ENCODE measurements at regions not wholly inside any gene's neighbourhood (a gene's known extent, or its start where the extent isn't known, plus 50 kb on each side); places are given as distances from the start of the nearest gene placed in this dataset.

DNA sequence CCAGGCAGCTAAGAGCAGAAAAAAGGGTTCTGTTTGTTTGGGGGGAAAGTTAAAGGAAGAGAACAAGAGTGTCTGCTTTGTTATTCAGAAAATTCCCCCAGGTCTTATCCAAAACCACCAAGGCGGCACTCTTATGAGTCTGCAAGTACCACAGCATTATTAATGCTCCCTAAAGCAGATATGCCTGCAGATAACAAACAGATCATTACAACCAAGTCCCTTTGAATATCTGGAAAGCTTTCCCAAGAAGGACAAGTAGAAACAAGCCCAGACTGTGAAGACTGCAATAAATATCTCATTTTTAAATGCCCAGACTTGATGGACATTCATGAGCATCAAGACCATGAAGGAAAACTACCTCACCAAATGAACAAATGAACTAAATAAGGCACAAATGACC lies 278.6 kb upstream of the TMEFF2 start:
- TF ChIP-seq TAF1 (IDR thresholded peaks at IDR 0.05; ENCODE audit: low read depth) = no peak
- no peak for TF ChIP-seq EP300 (IDR thresholded peaks at IDR 0.05; ENCODE audit: borderline replicate concordance)
- TF ChIP-seq YY1 (IDR thresholded peaks at IDR 0.05; ENCODE audit: low read depth) = no peak
- no peak for TF ChIP-seq TCF12 (IDR thresholded peaks at IDR 0.05; ENCODE audit: low read depth)
- TF ChIP-seq NFIC (IDR thresholded peaks at IDR 0.05) = no peak
- TF ChIP-seq, protein P1, sequence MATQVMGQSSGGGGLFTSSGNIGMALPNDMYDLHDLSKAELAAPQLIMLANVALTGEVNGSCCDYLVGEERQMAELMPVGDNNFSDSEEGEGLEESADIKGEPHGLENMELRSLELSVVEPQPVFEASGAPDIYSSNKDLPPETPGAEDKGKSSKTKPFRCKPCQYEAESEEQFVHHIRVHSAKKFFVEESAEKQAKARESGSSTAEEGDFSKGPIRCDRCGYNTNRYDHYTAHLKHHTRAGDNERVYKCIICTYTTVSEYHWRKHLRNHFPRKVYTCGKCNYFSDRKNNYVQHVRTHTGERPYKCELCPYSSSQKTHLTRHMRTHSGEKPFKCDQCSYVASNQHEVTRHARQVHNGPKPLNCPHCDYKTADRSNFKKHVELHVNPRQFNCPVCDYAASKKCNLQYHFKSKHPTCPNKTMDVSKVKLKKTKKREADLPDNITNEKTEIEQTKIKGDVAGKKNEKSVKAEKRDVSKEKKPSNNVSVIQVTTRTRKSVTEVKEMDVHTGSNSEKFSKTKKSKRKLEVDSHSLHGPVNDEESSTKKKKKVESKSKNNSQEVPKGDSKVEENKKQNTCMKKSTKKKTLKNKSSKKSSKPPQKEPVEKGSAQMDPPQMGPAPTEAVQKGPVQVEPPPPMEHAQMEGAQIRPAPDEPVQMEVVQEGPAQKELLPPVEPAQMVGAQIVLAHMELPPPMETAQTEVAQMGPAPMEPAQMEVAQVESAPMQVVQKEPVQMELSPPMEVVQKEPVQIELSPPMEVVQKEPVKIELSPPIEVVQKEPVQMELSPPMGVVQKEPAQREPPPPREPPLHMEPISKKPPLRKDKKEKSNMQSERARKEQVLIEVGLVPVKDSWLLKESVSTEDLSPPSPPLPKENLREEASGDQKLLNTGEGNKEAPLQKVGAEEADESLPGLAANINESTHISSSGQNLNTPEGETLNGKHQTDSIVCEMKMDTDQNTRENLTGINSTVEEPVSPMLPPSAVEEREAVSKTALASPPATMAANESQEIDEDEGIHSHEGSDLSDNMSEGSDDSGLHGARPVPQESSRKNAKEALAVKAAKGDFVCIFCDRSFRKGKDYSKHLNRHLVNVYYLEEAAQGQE (IDR thresholded peaks at IDR 0.05; ENCODE audit: low read depth) = no peak
- TF ChIP-seq TEAD4 (IDR thresholded peaks at IDR 0.05) = no peak
- TF ChIP-seq EGR1 (IDR thresholded peaks at IDR 0.05) = no peak
- no peak for TF ChIP-seq ZBTB7A (IDR thresholded peaks at IDR 0.05; ENCODE audit: low read depth)
- no peak for TF ChIP-seq CEBPB (IDR thresholded peaks at IDR 0.05)
- TF ChIP-seq, protein P2, sequence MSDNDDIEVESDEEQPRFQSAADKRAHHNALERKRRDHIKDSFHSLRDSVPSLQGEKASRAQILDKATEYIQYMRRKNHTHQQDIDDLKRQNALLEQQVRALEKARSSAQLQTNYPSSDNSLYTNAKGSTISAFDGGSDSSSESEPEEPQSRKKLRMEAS (IDR thresholded peaks at IDR 0.05) = no peak
- TF ChIP-seq RAD21 (IDR thresholded peaks at IDR 0.05; ENCODE audit: low read depth) = no peak
- TF ChIP-seq CREB1 (IDR thresholded peaks at IDR 0.05; ENCODE audit: low read depth) = no peak
